GM12878 (cell line): ENCODE measurements at regions not wholly inside any gene's neighbourhood (a gene's known extent, or its start where the extent isn't known, plus 50 kb on each side); places are given as distances from the start of the nearest gene placed in this dataset.

ENCODE experiments used
- ATAC-seq: fragments of 200-7000 bp; cut with Tn5 transposase; 3 replicates; pipeline ENCODE4 v1.9.1; 2020; ENCODE audit warnings: mild to moderate bottlenecking, moderate library complexity
- BruUV-seq: library from RNA; stranded (reverse); fragments of 400-500 nt; replicated peaks from 2 replicates; lab custom pipeline; 2021; lab: Mats Ljungman, UMichigan
- CTCF ChIA-PET: fragments of 300-600 bp; sonication (Branson Sonifier 250); formaldehyde crosslinking; extraction: SDS; loops from one replicate; lab custom pipeline; 2021; ENCODE audit warnings: inconsistent platforms; lab: Yijun Ruan, JAX
- POLR2A ChIA-PET: fragments of 350-600 bp; formaldehyde crosslinking; extraction: SDS; loops from one replicate; lab custom pipeline; 2021; ENCODE audit warnings: inconsistent platforms; lab: Charles Lee
- RAD21 ChIA-PET: fragments of 300-600 bp; sonication (Branson Sonifier 250); formaldehyde crosslinking; loops from one replicate; lab custom pipeline; 2023; ENCODE audit warnings: antibody characterized with exemption; ENCODE audit not compliant: unreplicated experiment; lab: Charles Lee
- SMC1A ChIA-PET: fragments of 300-600 bp; sonication (Branson Sonifier 250); formaldehyde crosslinking; loops from one replicate; lab custom pipeline; 2023; ENCODE audit not compliant: unreplicated experiment, uncharacterized antibody; lab: Charles Lee
- DNase-seq: peaks from one replicate; pipeline ENCODE4 v3.0.0-alpha.2; 2011; ENCODE audit warnings: low read depth, low spot score
- FAIRE-seq: peaks from 3 replicates; lab custom pipeline; 2011; peaks lifted over from hg19 to GRCh38; lab: Jason Lieb, UNC
- H2AFZ ChIP-seq: 2 replicates; pipeline ENCODE4 v1.6.0; 2011; ENCODE audit warnings: low read depth, low read length, control low read depth; ENCODE audit not compliant: control insufficient read depth
- H3K27ac ChIP-seq: 2 replicates; pipeline ENCODE4 v1.5.1; 2011; ENCODE audit warnings: control low read depth; ENCODE audit not compliant: control insufficient read depth, insufficient read depth
- H3K27me3 ChIP-seq, 2 experiments: replicated peaks in 1 of 2; 2 replicates each; pipeline versions ENCODE4 v1.6.0 to v1.6.1; 2011; ENCODE audit warnings: low read length in 1 of 2; ENCODE audit not compliant: control insufficient read depth in 2 of 2, insufficient read depth in 2 of 2
- H3K36me3 ChIP-seq, 2 experiments: 2 replicates each; pipeline ENCODE4 v1.5.1; 2011; ENCODE audit warnings: low read length in 1 of 2; ENCODE audit not compliant: control insufficient read depth in 2 of 2, insufficient read depth in 2 of 2
- H3K4me1 ChIP-seq: 2 replicates; pipeline ENCODE4 v1.6.1; 2011; ENCODE audit warnings: mild to moderate bottlenecking, low read length, moderate library complexity, mixed read lengths; ENCODE audit not compliant: control insufficient read depth, insufficient read depth
- H3K4me2 ChIP-seq: 2 replicates; pipeline ENCODE4 v1.6.0; 2011; ENCODE audit warnings: control low read depth; ENCODE audit not compliant: control insufficient read depth, insufficient read depth
- H3K4me3 ChIP-seq: fragments of 200-600 bp; sonication (generic); 2 replicates; pipeline ENCODE4 v1.5.1; 2016
- H3K79me2 ChIP-seq: 2 replicates; pipeline ENCODE4 v1.6.0; 2011; ENCODE audit warnings: low read length; ENCODE audit not compliant: control insufficient read depth, insufficient read depth
- H3K9ac ChIP-seq: 2 replicates; pipeline ENCODE4 v1.8.0; 2011; ENCODE audit warnings: low read length, control low read depth, mixed read lengths; ENCODE audit not compliant: control insufficient read depth, insufficient read depth
- H3K9me3 ChIP-seq: replicated peaks from 3 replicates; pipeline ENCODE4 v1.5.1; 2011; ENCODE audit warnings: mild to moderate bottlenecking, low read length; ENCODE audit not compliant: control insufficient read depth, insufficient read depth
- H4K20me1 ChIP-seq: 2 replicates; pipeline ENCODE4 v1.6.0; 2011; ENCODE audit not compliant: control insufficient read depth, insufficient read depth
- BCL3 ChIP-seq: IDR thresholded peaks from 2 replicates; pipeline ENCODE4 v1.6.1; 2011; ENCODE audit warnings: borderline replicate concordance, low read depth, mild to moderate bottlenecking, moderate library complexity, low read length; ENCODE audit not compliant: insufficient read depth, poor library complexity, severe bottlenecking
- CBX5 ChIP-seq: sonication (generic); IDR thresholded peaks from 2 replicates; pipeline ENCODE4 v1.6.1; 2016; ENCODE audit warnings: low read depth, moderate library complexity, mild to moderate bottlenecking, inconsistent platforms
- EED ChIP-seq: sonication (generic); IDR thresholded peaks from 2 replicates; pipeline ENCODE4 v1.6.1; 2016; ENCODE audit warnings: antibody characterized with exemption, low read depth
- EZH2 ChIP-seq: IDR thresholded peaks from 2 replicates; pipeline ENCODE4 v1.6.1; 2012; ENCODE audit warnings: low read depth, mild to moderate bottlenecking, control low read depth, inconsistent platforms, low read length, borderline replicate concordance; ENCODE audit not compliant: control insufficient read depth
- MTA2 ChIP-seq: fragments of 450-650 bp; IDR thresholded peaks from 2 replicates; pipeline ENCODE4 v1.6.1; 2016; ENCODE audit warnings: low read depth, mild to moderate bottlenecking, moderate library complexity
- MYC ChIP-seq: IDR thresholded peaks from 2 replicates; pipeline ENCODE4 v1.6.1; 2011; ENCODE audit warnings: mild to moderate bottlenecking, low read length, moderate library complexity, inconsistent platforms; ENCODE audit not compliant: insufficient read depth, insufficient replicate concordance, insufficient read length, severe bottlenecking
- NFYA ChIP-seq: IDR thresholded peaks from 2 replicates; pipeline ENCODE4 v1.6.1; 2011; ENCODE audit warnings: low read depth, mild to moderate bottlenecking, low read length, improper control_type of control experiment, borderline replicate concordance
- RAD21 ChIP-seq: IDR thresholded peaks from 2 replicates; pipeline ENCODE4 v1.6.1; 2011; ENCODE audit warnings: mild to moderate bottlenecking, low read depth, low read length, moderate library complexity; ENCODE audit not compliant: insufficient read depth
- SPI1 ChIP-seq: IDR thresholded peaks from 2 replicates; pipeline ENCODE4 v1.6.1; 2011; ENCODE audit warnings: low read depth, mild to moderate bottlenecking, low read length, moderate library complexity, borderline replicate concordance; ENCODE audit not compliant: insufficient read depth
- ZNF622 ChIP-seq: fragments of 450-650 bp; IDR thresholded peaks from 2 replicates; pipeline ENCODE4 v1.6.1; 2017; ENCODE audit warnings: mild to moderate bottlenecking, inconsistent platforms
- WGBS: methylation state at CpG from one replicate; pipeline ENCODE4 v1.1.6; 2016; ENCODE audit warnings: low lambda C conversion rate; ENCODE audit not compliant: insufficient replicate concordance, insufficient coverage; ENCODE audit errors: missing lambda C conversion rate; 5-methylcytosine and 5-hydroxymethylcytosine counted together
- in situ Hi-C: fragments of 300-500 bp; cut with MboI; formaldehyde crosslinking; loops from 9 replicates; pipeline ENCODE4 v1.14.3; 2018; ENCODE audit warnings: mixed read lengths
- intact Hi-C: fragments of 100-400 bp; cut with micrococcal nuclease; formaldehyde crosslinking; loops from one replicate; pipeline ENCODE4 v1.14.2; 2022; ENCODE audit not compliant: unreplicated experiment
- TF ChIP-seq, protein P1 (sequence below): IDR thresholded peaks from 2 replicates; pipeline ENCODE4 v1.6.1; 2012; ENCODE audit warnings: low read depth, low read length, improper control_type of control experiment
- TF ChIP-seq, protein P2 (sequence below): fragments of 450-650 bp; IDR thresholded peaks from 2 replicates; pipeline ENCODE4 v1.6.1; 2017; ENCODE audit warnings: mild to moderate bottlenecking, moderate library complexity
- TF ChIP-seq, protein P3 (sequence below): fragments of 450-650 bp; IDR thresholded peaks from 2 replicates; pipeline ENCODE4 v1.6.1; 2016; ENCODE audit warnings: mild to moderate bottlenecking

- H3K27me3 ChIP-seq: no peaks in the 10 kb centered on the region
- RAD21 ChIA-PET: no interaction called here
- DNase-seq (no peak), FAIRE-seq (no peak), ATAC-seq (no peak)
- CTCF ChIA-PET: interaction anchor here (1.2 kb wide), 1 partner anchor 26 kb away, joined by 3 read pairs; no protein-coding TSS in a partner anchor
- 47% methylated on average over 2 of the region's 2 CpGs for WGBS
- H3K4me2 ChIP-seq: no peak overlapping the region
- intact Hi-C loops: no loop called here
- no TSS peak for BruUV-seq
- in situ Hi-C loops: no loop called here
- H3K36me3 ChIP-seq: no peaks in the 10 kb centered on the region
- SMC1A ChIA-PET: no interaction called here
- H3K27ac ChIP-seq: no peak overlapping the region
- H3K9ac ChIP-seq: no peak overlapping the region
- POLR2A ChIA-PET: no interaction called here
- H4K20me1 ChIP-seq: no peaks in the 10 kb centered on the region
- H3K4me1 ChIP-seq: no peaks in the 10 kb centered on the region
- no peaks in the 10 kb centered on the region for H3K9me3 ChIP-seq
- no peaks in the 10 kb centered on the region for H3K79me2 ChIP-seq
- H3K4me3 ChIP-seq: no peak overlapping the region
- no peak overlapping the region for H2AFZ ChIP-seq
- TF ChIP-seq MTA2: no peak
- TF ChIP-seq RAD21: no peak
- TF ChIP-seq SPI1: no peak
- TF ChIP-seq, protein P1, sequence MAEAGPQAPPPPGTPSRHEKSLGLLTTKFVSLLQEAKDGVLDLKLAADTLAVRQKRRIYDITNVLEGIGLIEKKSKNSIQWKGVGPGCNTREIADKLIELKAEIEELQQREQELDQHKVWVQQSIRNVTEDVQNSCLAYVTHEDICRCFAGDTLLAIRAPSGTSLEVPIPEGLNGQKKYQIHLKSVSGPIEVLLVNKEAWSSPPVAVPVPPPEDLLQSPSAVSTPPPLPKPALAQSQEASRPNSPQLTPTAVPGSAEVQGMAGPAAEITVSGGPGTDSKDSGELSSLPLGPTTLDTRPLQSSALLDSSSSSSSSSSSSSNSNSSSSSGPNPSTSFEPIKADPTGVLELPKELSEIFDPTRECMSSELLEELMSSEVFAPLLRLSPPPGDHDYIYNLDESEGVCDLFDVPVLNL: no peak
- TF ChIP-seq EZH2: no peak
- TF ChIP-seq, protein P2, sequence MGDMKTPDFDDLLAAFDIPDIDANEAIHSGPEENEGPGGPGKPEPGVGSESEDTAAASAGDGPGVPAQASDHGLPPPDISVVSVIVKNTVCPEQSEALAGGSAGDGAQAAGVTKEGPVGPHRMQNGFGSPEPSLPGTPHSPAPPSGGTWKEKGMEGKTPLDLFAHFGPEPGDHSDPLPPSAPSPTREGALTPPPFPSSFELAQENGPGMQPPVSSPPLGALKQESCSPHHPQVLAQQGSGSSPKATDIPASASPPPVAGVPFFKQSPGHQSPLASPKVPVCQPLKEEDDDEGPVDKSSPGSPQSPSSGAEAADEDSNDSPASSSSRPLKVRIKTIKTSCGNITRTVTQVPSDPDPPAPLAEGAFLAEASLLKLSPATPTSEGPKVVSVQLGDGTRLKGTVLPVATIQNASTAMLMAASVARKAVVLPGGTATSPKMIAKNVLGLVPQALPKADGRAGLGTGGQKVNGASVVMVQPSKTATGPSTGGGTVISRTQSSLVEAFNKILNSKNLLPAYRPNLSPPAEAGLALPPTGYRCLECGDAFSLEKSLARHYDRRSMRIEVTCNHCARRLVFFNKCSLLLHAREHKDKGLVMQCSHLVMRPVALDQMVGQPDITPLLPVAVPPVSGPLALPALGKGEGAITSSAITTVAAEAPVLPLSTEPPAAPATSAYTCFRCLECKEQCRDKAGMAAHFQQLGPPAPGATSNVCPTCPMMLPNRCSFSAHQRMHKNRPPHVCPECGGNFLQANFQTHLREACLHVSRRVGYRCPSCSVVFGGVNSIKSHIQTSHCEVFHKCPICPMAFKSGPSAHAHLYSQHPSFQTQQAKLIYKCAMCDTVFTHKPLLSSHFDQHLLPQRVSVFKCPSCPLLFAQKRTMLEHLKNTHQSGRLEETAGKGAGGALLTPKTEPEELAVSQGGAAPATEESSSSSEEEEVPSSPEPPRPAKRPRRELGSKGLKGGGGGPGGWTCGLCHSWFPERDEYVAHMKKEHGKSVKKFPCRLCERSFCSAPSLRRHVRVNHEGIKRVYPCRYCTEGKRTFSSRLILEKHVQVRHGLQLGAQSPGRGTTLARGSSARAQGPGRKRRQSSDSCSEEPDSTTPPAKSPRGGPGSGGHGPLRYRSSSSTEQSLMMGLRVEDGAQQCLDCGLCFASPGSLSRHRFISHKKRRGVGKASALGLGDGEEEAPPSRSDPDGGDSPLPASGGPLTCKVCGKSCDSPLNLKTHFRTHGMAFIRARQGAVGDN: no peak
- TF ChIP-seq CBX5: no peak
- no peak for TF ChIP-seq ZNF622
- TF ChIP-seq NFYA: no peak
- TF ChIP-seq, protein P3, sequence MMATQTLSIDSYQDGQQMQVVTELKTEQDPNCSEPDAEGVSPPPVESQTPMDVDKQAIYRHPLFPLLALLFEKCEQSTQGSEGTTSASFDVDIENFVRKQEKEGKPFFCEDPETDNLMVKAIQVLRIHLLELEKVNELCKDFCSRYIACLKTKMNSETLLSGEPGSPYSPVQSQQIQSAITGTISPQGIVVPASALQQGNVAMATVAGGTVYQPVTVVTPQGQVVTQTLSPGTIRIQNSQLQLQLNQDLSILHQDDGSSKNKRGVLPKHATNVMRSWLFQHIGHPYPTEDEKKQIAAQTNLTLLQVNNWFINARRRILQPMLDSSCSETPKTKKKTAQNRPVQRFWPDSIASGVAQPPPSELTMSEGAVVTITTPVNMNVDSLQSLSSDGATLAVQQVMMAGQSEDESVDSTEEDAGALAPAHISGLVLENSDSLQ: no peak
- no peak for TF ChIP-seq EED
- TF ChIP-seq MYC: no peak
- no peak for TF ChIP-seq BCL3
Observed at GRCh38 chr13:73242515-73243015, 183.8 kb downstream of the KLF5 start.
